Esophagus squamous epithelium (tissue), 4 donors: ENCODE measurements at regions not wholly inside any gene's neighbourhood (a gene's known extent, or its start where the extent isn't known, plus 50 kb on each side); places are given as distances from the start of the nearest gene placed in this dataset.

Source experiments
- CTCF ChIP-seq, 6 experiments: fragments of 450-650 bp in 4 of 6; fragments of 200-600 bp in 2 of 6; sonication (generic) in 2 of 6; IDR thresholded peaks; one replicate each; pipeline ENCODE4 v1.5.1; 2016 to 2019; ENCODE audit warnings: antibody characterized with exemption in 6 of 6, mild to moderate bottlenecking in 4 of 6, moderate library complexity in 4 of 6
- POLR2A ChIP-seq, 4 donors: fragments of 450-650 bp; IDR thresholded peaks; one replicate each; pipeline ENCODE4 v1.6.1; 2017; ENCODE audit warnings: antibody characterized with exemption in 4 of 4, mild to moderate bottlenecking in 4 of 4, moderate library complexity in 3 of 4

GRCh38 chr4:110988722-110989121, 365.8 kb upstream of the PITX2 start:
- TF ChIP-seq CTCF (IDR thresholded peaks at IDR 0.05) (no peak), POLR2A (IDR thresholded peaks at IDR 0.05) (no peak)
